GM21360 (cell line): ENCODE measurements at regions not wholly inside any gene's neighbourhood (a gene's known extent, or its start where the extent isn't known, plus 50 kb on each side); places are given as distances from the start of the nearest gene placed in this dataset.
"Not testable (repeated sequence)": the region's sequence is repeated elsewhere in the genome, so short reads cannot be mapped to it uniquely, and the experiment has no call there.

ENCODE experiments used
- ATAC-seq: cut with Tn5 transposase; IDR thresholded peaks from one replicate; pipeline ENCODE4 v1.9.1; 2021; ENCODE audit warnings: mild to moderate bottlenecking, moderate library complexity; ENCODE audit not compliant: unreplicated experiment

- ATAC-seq = no peak
Observed at GRCh38 chr13:71382285-71382684, 484.7 kb downstream of the DACH1 start.

- no peak for ATAC-seq
Observed at GRCh38 chr13:71380191-71380590, 486.8 kb downstream of the DACH1 start.

GRCh38 chr13:71378961-71379905 lies 487.8 kb downstream of the DACH1 start:
- no peak for ATAC-seq

GRCh38 chr13:71374471-71375049 lies 492.4 kb downstream of the DACH1 start:
- ATAC-seq = no peak

- no peak for ATAC-seq
Observed at GRCh38 chr13:71368336-71368735, 498.7 kb downstream of the DACH1 start.

GRCh38 chr13:71360041-71360440 lies 507.0 kb downstream of the DACH1 start:
- ATAC-seq = no peak

- no peak for ATAC-seq
Observed at GRCh38 chr13:71359641-71360040, 507.4 kb downstream of the DACH1 start.

- no peak for ATAC-seq
Observed at GRCh38 chr13:71358218-71358617, 508.8 kb downstream of the DACH1 start.

- ATAC-seq = no peak
Observed at GRCh38 chr13:71355010-71355409, 512.0 kb downstream of the DACH1 start.

GRCh38 chr13:71350886-71351285 lies 516.1 kb downstream of the DACH1 start:
- no peak for ATAC-seq

GRCh38 chr13:71345856-71346255 lies 521.1 kb downstream of the DACH1 start:
- not testable (repeated sequence) for ATAC-seq

- ATAC-seq = no peak
Observed at GRCh38 chr13:71339736-71340135, 527.3 kb downstream of the DACH1 start.

GRCh38 chr13:71339005-71339404 lies 528.0 kb downstream of the DACH1 start:
- no peak for ATAC-seq

- ATAC-seq = no peak
Observed at GRCh38 chr13:71338070-71338469, 528.9 kb downstream of the DACH1 start.

- ATAC-seq = no peak
Observed at GRCh38 chr13:71327266-71327665, 539.7 kb downstream of the DACH1 start.

- ATAC-seq = no peak
Observed at GRCh38 chr13:71325556-71325955, 541.4 kb downstream of the DACH1 start.

- no peak for ATAC-seq
Observed at GRCh38 chr13:71323266-71323665, 543.7 kb downstream of the DACH1 start.

GRCh38 chr13:71320452-71320851 lies 546.6 kb downstream of the DACH1 start:
- no peak for ATAC-seq

- no peak for ATAC-seq
Observed at GRCh38 chr13:71316792-71317363, 550.1 kb downstream of the DACH1 start.

- no peak for ATAC-seq
Observed at GRCh38 chr13:71312923-71313322, 554.1 kb downstream of the DACH1 start.

GRCh38 chr13:71309905-71310304 lies 557.1 kb downstream of the DACH1 start:
- no peak for ATAC-seq

- no peak for ATAC-seq
Observed at GRCh38 chr13:71306821-71307220, 560.2 kb downstream of the DACH1 start.
